SK-N-SH (cell line): ENCODE measurements at regions not wholly inside any gene's neighbourhood (a gene's known extent, or its start where the extent isn't known, plus 50 kb on each side); places are given as distances from the start of the nearest gene placed in this dataset.

ENCODE experiments used
- CTCF ChIA-PET: fragments of 300-600, 350-600 bp; formaldehyde crosslinking; extraction: SDS; loops from one replicate; lab custom pipeline; 2021; lab: Yijun Ruan, JAX
- POLR2A ChIA-PET: fragments of 350-600 bp; sonication (Branson Sonifier 250); formaldehyde crosslinking; extraction: SDS; loops from one replicate; lab custom pipeline; 2020; ENCODE audit warnings: antibody characterized with exemption, inconsistent platforms; lab: Yijun Ruan, JAX
- DNase-seq: peaks from one replicate; pipeline ENCODE4 v3.0.0; 2012
- H2AFZ ChIP-seq: fragments of 200-600 bp; sonication (generic); 2 replicates; pipeline ENCODE4 v1.8.1; 2016; ENCODE audit warnings: antibody characterized with exemption, mild to moderate bottlenecking, low read depth
- H3F3A ChIP-seq: fragments of 200-600 bp; sonication (generic); replicated peaks from 2 replicates; pipeline ENCODE3; 2016; ENCODE audit warnings: antibody characterized with exemption, mild to moderate bottlenecking; ENCODE audit not compliant: insufficient read depth
- H3K27ac ChIP-seq, 2 experiments: fragments of 200-500 bp in 1 of 2; fragments of 200-600 bp in 1 of 2; sonication (Bioruptor generic) in 1 of 2; sonication (generic), shearing (Covaris generic) in 1 of 2; 2 replicates each; pipeline versions ENCODE4 v1.5.1 to v1.6.1; 2014 to 2016; ENCODE audit warnings: low read depth in 2 of 2, inconsistent platforms in 1 of 2, low read length in 1 of 2, mild to moderate bottlenecking in 1 of 2, mixed read lengths in 1 of 2
- H3K27me3 ChIP-seq: fragments of 200-600 bp; sonication (generic), shearing (Covaris generic); 2 replicates; pipeline ENCODE4 v1.6.1; 2016; ENCODE audit warnings: mixed run types; ENCODE audit not compliant: insufficient read depth
- H3K36me3 ChIP-seq, 2 experiments: fragments of 200-500 bp in 1 of 2; fragments of 200-600 bp in 1 of 2; sonication (Bioruptor generic) in 1 of 2; sonication (generic) in 1 of 2; replicated peaks in 1 of 2; 2 replicates each; pipeline versions ENCODE3 to v1.5.1; 2014 to 2016; ENCODE audit warnings: low read length in 1 of 2, mild to moderate bottlenecking in 1 of 2; ENCODE audit not compliant: insufficient read depth in 2 of 2, control insufficient read depth in 1 of 2
- H3K4me1 ChIP-seq, 2 experiments: fragments of 200-500 bp in 1 of 2; fragments of 200-600 bp in 1 of 2; sonication (Bioruptor generic) in 1 of 2; sonication (generic), shearing (Covaris generic) in 1 of 2; 2 replicates each; pipeline versions ENCODE4 v1.5.1 to v1.6.1; 2014 to 2016; ENCODE audit warnings: low read depth in 1 of 2, low read length in 1 of 2, mixed run types in 1 of 2; ENCODE audit not compliant: insufficient read depth in 2 of 2, control insufficient read depth in 1 of 2
- H3K4me2 ChIP-seq: fragments of 200-600 bp; sonication (generic), shearing (Covaris generic); 2 replicates; pipeline ENCODE4 v1.6.1; 2017; ENCODE audit warnings: mixed run types
- H3K4me3 ChIP-seq, 2 experiments: fragments of 200-500 bp in 1 of 2; fragments of 200-600 bp in 1 of 2; sonication (Bioruptor generic) in 1 of 2; sonication (generic), shearing (Covaris generic) in 1 of 2; 2 replicates each; pipeline versions ENCODE4 v1.5.1 to v1.8.1; 2014 to 2016; ENCODE audit warnings: low read depth in 2 of 2, inconsistent platforms in 1 of 2, low read length in 1 of 2, mild to moderate bottlenecking in 1 of 2, mixed read lengths in 1 of 2, moderate library complexity in 1 of 2
- H3K79me2 ChIP-seq: fragments of 200-600 bp; sonication (generic); 2 replicates; pipeline ENCODE4 v1.8.1; 2017; ENCODE audit warnings: mild to moderate bottlenecking; ENCODE audit not compliant: insufficient read depth
- H3K9ac ChIP-seq: fragments of 200-600 bp; sonication (generic); 2 replicates; pipeline ENCODE4 v1.6.1; 2017; ENCODE audit warnings: mixed run types
- H3K9me2 ChIP-seq: fragments of 200-600 bp; sonication (generic); 2 replicates; pipeline ENCODE4 v1.6.1; 2017; ENCODE audit warnings: mixed run types
- H3K9me3 ChIP-seq: fragments of 200-600 bp; sonication (generic); 2 replicates; pipeline ENCODE4 v1.6.1; 2017; ENCODE audit warnings: mixed run types, mild to moderate bottlenecking, moderate library complexity
- H4K20me1 ChIP-seq: fragments of 200-600 bp; sonication (generic); 2 replicates; pipeline ENCODE4 v1.6.1; 2017; ENCODE audit warnings: mild to moderate bottlenecking, mixed run types; ENCODE audit not compliant: insufficient read depth
- CHD2 ChIP-seq: fragments of 150-350 bp; IDR thresholded peaks from 2 replicates; pipeline ENCODE4 v1.6.1; 2018; ENCODE audit warnings: low read length; ENCODE audit not compliant: partially characterized antibody
- EZH2phosphoT487 ChIP-seq: fragments of 200-600 bp; sonication (generic); IDR thresholded peaks from 2 replicates; pipeline ENCODE4 v1.6.1; 2017; ENCODE audit warnings: low read depth, mixed run types, mild to moderate bottlenecking, antibody characterized with exemption, moderate library complexity, borderline replicate concordance
- MAX ChIP-seq: IDR thresholded peaks from 2 replicates; pipeline ENCODE4 v1.4.0; 2012; ENCODE audit warnings: low read depth
- MEF2A ChIP-seq: IDR thresholded peaks from 2 replicates; pipeline ENCODE4 v1.4.0; 2012; ENCODE audit warnings: low read depth, borderline replicate concordance
- PBX3 ChIP-seq: IDR thresholded peaks from 2 replicates; pipeline ENCODE4; 2012
- POLR2AphosphoS5 ChIP-seq: IDR thresholded peaks from 2 replicates; pipeline ENCODE4 v1.6.1; 2012; ENCODE audit warnings: low read depth, low read length
- RFX5 ChIP-seq: IDR thresholded peaks from 2 replicates; pipeline ENCODE4 v1.6.1; 2012; ENCODE audit warnings: mild to moderate bottlenecking, improper control_type of control experiment, low read length
- TCF12 ChIP-seq: IDR thresholded peaks from 2 replicates; pipeline ENCODE4 v1.4.0; 2012
- WGBS: methylation state at CpG from one replicate; pipeline ENCODE4 v1.1.6; 2017; ENCODE audit warnings: low lambda C conversion rate; 5-methylcytosine and 5-hydroxymethylcytosine counted together

- TF ChIP-seq PBX3 (no peak), MEF2A (no peak), EZH2phosphoT487 (no peak)
- TF ChIP-seq, all 33 proteins: peak for 0
Observed at GRCh38 chr20:40815156-40816038, 126.4 kb upstream of the MAFB start (continued).

GRCh38 chr20:40816039-40816352 lies 127.0 kb upstream of the MAFB start:
- no peak for DNase-seq
- H3K9me2 ChIP-seq = no peaks in the 10 kb centered on the region
- peaks cover 0 to 22% of the 10 kb centered on the region in 2 experiments; a peak in 2 of 4 replicates for H3K4me1 ChIP-seq
- no peaks in the 10 kb centered on the region for H4K20me1 ChIP-seq
- H3K4me3 ChIP-seq = no peak overlapping the region
- ChIA-PET CTCF (interaction anchor here (1.6 to 2.3 kb wide), 2 partner anchors 9 to 19 kb away, joined by 3 to 12 read pairs; no protein-coding TSS in a partner anchor), POLR2A (no interaction called here)
- no peak for TF ChIP-seq RFX5
- no peak for TF ChIP-seq CHD2
- H3F3A ChIP-seq = no peaks in the 10 kb centered on the region
- H2AFZ ChIP-seq = no peak overlapping the region
- H3K27me3 ChIP-seq = no peaks in the 10 kb centered on the region
- no peak overlapping the region for H3K27ac ChIP-seq
- no peak overlapping the region for H3K9ac ChIP-seq
- H3K9me3 ChIP-seq = no peaks in the 10 kb centered on the region
- H3K36me3 ChIP-seq = no peaks in the 10 kb centered on the region
- no peak overlapping the region for H3K4me2 ChIP-seq
- no peaks in the 10 kb centered on the region for H3K79me2 ChIP-seq
- 4% methylated on average over 3 of the region's 3 CpGs for WGBS

GRCh38 chr20:40821429-40821828 lies 132.4 kb upstream of the MAFB start:
- Histone ChIP-seq H3K4me3 (no peak overlapping the region), H3K27me3 (no peaks in the 10 kb centered on the region), H3K9ac (no peak overlapping the region), H3F3A (no peaks in the 10 kb centered on the region), H2AFZ (no peak overlapping the region), H3K79me2 (no peaks in the 10 kb centered on the region), H3K27ac (no peak overlapping the region), H3K4me1 (no peaks in the 10 kb centered on the region), H4K20me1 (no peaks in the 10 kb centered on the region), H3K4me2 (no peak overlapping the region), H3K9me2 (no peaks in the 10 kb centered on the region), H3K36me3 (no peaks in the 10 kb centered on the region), H3K9me3 (no peaks in the 10 kb centered on the region)
- no peak for DNase-seq
- 17% methylated on average over 7 of the region's 7 CpGs for WGBS
- ChIA-PET POLR2A (no interaction called here), CTCF (no interaction called here)
- TF ChIP-seq TCF12 (no peak), POLR2AphosphoS5 (no peak), MAX (no peak), EZH2phosphoT487 (no peak)
